ENCODE measurements at regions not wholly inside any gene's neighbourhood (a gene's known extent, or its start where the extent isn't known, plus 50 kb on each side); places are given as distances from the start of the nearest gene placed in this dataset.
A peak's percentile ranks its signal among the peaks of the same experiment; 100 is the strongest.

DNA sequence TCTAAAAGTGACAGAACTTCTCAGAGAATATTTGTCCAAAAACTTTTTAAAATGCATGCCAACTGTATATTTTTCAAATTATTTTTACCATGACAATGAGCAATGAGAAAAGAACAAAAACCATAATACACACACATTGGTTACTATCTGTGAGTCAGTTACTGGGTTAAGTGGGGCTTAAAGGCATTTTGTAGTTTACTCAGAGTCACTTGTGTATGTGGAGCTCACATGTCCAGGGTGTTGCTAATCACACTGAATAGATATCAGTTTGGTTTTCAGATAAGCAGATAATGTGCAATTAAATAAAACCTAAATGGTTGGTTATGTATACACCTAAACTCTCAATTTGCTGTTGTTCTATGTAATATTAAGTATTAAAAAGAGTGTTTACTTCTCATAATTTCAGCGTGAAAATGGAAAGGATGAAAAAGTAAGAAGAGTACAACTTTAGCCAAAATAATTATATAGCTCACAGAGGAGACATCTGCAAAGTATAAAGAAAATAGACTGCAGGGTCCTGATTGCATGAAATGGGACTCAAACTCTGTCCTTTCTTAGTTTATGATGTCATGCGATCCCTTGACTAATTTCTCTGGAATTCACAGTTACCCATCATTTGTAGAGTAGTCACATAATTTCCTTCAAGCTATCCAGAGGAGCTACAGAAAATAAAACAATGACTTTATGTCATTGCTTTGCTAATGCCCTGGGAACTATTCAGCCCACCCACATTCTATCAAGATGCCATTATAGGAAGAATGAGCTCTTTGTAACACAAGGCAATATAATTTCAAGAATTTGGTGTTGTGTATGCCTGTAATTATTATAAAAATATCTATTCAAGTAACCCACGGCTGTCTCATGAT is 388.0 kb upstream of the ZNF608 start:
- DNase-seq (ENCODE audit: low spot score) = no peak

DNA sequence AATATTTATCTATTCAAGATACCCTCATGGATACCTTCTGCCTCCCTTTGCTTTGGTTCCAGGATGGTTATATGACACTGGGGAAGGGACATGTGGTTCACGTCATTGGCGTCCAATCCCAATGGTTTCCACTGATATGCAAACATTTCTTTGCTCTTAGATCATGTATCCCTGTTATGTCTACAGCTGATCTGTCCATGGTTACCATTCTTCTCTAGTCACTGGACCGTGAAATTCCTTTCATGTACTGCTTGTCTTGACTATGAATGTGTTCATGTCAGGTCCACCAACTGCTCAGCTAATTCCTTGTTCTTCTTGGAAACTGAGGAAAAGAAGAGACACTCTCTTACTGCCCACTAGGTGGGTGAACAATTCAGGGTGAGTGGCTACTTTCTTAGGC is 391.1 kb upstream of the ZNF608 start:
- no peak for DNase-seq (ENCODE audit: low spot score)

DNA sequence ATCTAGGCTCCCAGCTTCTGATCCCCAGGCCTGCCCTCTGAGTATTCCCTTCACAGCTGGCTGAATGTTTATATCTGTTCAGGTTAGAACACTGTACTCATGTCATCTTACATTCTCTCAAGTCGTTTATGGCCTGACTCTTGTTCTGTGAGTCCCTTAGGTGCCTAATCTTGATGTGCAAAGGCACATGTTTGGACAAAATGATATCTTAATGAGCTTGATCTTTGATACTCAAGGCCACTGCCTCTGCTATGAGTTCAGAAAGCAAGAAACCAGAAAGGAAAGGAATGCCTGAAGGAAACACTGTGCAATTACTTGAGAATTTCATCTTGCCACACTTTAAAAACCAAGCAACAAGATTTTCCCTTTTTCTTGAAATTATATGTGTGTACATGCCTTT is 391.8 kb upstream of the ZNF608 start:
- no peak for DNase-seq (ENCODE audit: low spot score)

DNA sequence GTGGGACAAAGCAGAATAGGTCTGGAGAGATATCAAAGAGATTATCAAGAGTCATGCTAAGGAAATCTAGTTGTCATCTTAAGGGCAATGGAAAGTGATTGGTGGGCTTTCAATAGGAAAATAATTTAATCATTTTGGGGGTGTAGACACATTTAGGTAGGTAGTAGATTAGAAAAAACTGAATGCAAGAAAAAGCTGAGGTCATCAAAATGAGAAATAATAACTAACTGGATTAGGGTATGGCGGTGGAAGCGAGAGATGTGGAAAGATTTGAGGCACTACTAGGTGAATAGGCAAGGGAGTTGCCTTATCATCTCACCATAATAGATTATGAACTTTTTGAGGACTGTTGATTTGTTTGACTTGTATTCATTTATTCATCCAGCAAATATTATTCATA is 393.2 kb upstream of the ZNF608 start:
- DNase-seq (ENCODE audit: low spot score) = no peak

DNA sequence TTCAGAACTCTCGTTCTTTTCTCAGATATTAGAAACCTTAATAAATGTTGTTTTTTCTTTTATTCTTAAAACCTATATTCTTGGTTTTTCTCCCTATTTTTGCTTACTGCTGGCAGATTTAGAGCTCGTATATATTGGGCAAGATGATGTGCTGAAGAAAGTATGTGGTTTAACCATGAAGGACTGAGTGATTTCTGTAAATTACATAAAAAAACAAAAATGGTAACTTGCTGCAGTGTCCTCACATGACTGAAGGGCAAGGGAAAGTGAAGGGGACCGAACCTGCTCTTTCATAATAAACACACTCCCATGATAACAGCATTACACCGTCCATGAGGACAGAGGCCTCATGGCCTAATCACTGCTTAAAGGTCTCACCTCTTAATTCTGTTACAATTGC is 393.8 kb upstream of the ZNF608 start:
- no peak for DNase-seq (ENCODE audit: low spot score)

DNA sequence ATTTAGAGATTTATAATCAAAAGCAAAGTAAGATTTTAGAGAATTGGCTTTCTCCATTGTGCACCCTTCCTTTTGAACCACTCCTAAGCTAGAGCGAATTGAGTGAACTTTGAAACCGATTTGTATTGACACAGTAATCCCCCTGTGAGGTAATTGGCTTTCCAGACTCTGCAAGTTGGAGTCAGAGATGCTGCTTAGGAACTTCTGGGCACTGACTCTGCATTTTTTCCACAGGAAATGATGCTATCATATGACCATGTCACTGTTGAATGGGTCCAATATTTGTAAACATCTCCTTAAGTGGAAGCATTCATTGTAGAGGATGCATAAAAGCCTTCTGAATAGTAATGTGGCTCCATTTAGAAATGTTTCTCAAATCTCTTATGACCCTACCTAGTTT is 394.4 kb upstream of the ZNF608 start:
- no peak for DNase-seq (ENCODE audit: low spot score)

DNA sequence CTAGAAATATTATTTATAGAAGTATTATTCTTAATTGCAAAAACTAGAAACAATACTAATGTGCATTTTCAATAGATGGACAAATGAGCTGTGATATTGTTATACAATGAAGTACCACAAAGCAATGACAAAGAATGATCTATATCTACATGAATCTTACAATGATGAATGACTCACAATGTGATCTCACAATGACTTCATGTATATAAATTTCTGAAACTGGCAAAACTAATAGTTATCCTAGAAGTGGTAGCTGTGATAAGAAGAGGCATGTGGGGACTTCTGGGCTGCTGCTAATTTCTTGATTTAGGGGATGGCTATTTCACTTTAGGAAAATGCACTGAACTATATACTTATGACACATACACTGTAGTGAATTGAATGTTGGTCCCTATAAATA is 396.0 kb upstream of the ZNF608 start:
- DNase-seq (ENCODE audit: low spot score) = no peak

DNA sequence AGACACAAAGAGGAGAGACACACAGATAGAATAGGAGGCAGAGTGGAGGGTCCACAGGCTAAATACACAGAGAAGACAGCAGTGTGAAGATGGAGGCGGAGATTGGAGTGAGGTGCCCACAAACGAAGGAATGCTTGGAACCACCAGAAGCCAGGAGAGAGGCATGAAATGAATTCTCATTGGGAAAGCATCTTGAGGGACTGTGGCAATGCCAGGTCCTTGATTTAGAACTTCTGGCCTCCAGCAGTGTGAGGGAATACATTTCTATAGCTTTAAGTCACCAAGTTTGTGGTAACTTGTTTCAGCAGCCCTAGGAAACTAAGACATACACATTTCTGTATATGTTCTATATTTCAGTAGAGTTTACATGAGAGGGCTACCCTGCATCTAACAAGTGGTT is 396.6 kb upstream of the ZNF608 start:
- no peak for DNase-seq (ENCODE audit: low spot score)

DNA sequence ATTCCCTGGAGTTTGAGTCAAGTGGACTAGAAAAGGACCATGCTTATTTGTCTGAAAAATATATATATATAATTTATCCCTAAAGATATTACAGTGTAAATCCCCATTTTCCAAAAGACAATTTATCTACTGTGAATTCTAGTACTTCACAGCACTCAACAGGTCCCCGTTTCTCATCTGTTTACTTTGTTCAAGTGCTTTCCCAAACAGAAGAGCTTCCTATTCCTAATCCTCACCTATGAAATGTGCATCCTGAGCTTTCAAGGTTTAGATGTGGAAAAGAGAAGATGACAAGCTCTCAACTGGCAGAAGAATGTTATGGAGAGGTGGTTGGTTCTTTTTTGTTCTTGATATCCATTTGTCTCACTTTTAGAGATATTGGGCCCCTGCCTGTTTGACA is 401.6 kb upstream of the ZNF608 start:
- DNase-seq (ENCODE audit: low spot score) = no peak

DNA sequence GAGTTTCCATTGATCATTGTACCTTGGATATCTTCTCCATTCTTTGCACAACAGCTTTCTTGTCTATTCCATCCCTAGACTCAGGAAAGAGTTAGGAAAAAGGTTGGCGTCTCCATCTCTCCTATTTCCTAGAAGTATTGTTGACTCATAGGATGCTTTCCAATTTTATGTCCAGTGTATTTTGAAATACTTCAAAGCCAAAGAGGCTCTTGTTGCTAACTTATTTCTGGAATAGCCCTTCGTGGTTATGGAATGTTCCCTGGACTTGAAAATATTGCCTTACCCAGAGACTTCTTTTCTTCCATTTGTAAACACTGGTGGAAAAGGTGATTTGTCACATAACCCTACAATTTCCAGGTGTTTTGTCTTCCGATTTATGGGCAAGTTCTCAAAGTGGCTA is 402.3 kb upstream of the ZNF608 start:
- DNase-seq (ENCODE audit: low spot score) = no peak

DNA sequence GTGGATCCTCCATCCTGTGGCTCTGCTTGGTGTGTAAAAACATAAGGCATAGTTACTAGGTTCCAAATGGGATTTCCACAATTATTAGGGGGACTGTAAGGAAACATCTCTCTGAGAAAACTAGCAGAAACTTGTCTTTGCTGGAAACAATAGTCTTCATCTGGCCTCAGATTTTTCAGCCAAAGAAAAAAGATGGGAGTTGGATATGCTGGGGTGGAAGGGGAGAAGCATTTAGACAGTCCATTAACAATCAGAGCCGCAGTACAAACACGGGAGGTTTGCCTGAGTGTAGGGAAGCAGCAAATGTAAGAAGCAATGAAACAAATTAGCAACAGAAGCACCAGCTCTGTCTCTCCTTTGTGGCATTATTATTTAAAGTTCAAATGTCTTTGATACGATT is 402.7 kb upstream of the ZNF608 start:
- DNase-seq (ENCODE audit: low spot score) = no peak

DNA sequence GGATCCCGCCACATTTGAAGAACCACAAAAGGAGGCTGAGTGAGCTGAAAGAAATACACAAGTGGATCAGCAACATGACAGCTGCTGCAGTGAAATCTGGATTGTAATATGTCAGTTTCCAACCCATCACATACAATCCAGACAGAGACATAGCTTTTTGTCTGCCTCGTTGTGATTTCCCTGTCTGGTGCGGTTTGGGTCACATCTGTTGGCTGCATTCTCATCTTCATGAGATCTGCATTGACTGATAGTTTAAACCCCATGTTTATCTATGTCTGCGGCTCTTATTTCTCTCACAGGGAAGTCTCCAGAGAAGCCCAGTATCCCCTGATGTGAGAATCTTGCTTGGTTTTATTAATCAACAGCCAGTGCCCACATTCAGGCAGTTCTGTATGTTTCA is 403.1 kb upstream of the ZNF608 start:
- peak; percentile 87 for DNase-seq (ENCODE audit: low spot score)

DNA sequence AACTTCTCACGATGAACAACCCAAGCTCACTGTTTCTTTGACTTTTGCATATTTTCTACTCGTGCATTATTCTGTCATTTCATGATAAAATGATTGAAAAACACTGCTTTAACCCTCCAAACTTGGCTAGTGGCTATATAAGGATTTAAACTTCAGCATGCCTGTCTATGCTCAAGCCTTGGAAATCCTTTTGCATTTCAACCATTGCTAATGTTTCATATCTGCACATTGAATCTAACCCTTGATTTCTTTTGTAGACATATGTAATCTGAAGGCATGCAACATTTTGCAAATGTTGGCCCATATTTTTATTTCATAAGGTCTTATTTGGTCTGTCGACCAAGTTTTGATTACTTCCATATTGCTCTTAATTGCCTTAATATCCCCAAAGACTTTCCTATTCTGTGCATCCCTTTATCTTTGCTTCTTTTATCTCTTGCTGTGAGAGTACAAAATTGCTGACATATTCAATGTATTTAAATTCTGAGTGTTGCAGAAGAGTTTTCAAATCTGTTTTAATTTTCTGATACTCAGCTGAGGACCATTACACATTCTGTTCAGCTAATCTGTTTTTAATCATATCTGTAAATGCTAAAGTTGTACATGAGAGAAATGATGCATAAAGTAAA is 403.7 kb upstream of the ZNF608 start:
- peak; percentile 78 for DNase-seq (ENCODE audit: low spot score)

DNA sequence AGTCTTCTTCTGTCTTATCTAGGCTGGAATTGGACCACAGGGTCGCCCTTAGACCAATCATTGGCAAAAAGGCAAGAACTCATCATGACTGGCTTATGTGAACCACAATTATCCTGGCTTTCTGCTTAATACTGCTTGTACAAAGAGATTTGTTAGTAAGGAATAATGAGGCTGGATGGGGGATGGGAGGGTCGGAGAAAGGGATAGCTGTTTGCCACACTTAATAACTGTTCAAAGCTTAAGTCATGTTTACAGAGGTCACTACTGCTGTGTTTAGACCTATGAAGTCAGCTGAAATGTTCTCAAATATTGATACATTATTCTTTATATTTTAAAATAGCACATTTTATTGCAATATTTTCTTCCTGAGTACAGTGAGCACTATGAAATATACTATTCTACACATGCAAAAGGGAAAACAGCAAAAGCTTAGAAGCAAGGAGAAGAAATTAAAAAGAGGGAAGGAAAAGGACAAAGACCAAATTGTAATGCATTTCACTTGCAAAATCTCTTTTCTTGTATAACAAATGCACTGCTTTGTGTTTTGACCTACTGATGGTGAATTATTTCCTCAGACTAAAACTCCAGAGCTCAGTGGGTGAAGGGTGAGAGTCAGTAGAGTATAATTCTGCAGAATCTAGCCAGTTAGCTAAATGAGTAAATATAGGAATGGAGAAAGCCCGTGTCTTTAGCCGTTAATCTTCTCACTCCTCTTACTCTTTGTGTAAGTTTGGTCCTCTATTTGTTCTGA is 404.9 kb upstream of the ZNF608 start:
- no peak for DNase-seq (ENCODE audit: low spot score)

DNA sequence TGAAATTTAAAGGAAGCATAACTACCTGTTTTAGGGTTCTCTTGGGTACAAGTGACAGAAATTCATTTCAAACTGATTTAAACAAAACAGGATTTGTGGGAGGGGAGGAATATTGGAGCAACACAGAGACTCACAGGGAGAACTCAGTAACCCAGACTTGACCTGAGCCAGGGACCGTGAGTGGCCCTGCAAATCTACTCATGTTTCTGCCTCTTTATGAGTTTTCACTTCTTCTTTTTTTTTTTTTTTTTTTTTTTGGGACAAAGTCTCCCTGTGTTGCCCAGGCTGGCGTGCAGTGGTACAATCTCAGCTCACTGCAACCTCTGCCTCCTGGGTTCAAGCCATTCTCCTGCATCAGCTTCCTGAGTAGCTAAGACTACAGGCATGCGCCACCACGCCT is 405.6 kb upstream of the ZNF608 start:
- DNase-seq (ENCODE audit: low spot score) = no peak

DNA sequence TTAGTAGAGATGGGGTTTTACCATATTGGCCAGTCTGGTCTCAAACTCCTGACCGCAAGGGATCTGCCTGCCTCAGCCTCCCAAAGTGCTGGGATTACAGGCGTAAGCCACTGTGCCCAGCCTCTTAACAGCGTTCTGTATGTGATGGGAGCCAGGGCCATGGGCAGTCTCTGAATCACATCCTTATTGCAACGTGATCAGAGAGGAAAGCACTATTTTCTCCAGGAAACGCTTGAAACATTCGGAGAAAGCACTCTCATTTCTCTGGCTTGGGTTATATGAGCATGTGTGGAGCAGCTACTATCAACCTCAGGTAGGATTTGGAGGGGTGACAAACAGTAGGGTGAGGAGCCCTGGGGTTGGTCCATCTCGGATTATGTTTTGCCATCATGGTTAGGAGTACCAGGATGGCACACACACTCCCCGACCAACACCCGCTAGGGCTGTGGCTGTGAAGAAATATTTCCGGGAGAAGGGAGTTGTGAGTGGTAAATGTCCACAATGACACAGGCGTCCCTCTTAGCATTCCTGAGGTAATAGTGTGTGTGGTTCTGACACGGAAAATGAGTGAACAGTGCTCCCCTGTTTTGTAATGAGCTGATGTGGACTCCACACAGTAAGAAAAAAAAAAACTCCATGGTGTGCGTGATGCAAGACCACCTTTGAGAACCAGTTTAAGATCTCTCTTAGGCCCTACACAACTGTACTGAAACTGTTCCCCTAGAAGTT is 406.2 kb upstream of the ZNF608 start:
- no peak for DNase-seq (ENCODE audit: low spot score)

DNA sequence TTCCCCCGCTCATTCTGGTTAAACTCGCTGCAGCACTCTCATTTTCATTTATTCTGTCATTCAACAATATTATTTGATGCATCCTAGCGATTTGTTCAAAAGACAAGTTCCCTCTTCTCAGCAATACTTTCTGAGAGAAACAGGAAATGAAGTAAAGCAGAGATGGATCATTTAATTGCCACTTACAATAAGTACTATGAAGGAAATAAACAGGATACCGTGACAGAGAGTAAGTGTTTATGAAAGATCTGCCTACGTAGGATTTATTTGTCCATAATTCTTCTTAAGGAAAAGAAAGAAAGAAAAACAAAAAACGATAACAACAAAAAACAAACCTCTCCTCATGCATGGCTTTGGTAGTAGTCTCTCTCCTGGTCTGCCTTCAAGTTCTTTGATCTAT is 406.8 kb upstream of the ZNF608 start:
- no peak for DNase-seq (ENCODE audit: low spot score)

DNA sequence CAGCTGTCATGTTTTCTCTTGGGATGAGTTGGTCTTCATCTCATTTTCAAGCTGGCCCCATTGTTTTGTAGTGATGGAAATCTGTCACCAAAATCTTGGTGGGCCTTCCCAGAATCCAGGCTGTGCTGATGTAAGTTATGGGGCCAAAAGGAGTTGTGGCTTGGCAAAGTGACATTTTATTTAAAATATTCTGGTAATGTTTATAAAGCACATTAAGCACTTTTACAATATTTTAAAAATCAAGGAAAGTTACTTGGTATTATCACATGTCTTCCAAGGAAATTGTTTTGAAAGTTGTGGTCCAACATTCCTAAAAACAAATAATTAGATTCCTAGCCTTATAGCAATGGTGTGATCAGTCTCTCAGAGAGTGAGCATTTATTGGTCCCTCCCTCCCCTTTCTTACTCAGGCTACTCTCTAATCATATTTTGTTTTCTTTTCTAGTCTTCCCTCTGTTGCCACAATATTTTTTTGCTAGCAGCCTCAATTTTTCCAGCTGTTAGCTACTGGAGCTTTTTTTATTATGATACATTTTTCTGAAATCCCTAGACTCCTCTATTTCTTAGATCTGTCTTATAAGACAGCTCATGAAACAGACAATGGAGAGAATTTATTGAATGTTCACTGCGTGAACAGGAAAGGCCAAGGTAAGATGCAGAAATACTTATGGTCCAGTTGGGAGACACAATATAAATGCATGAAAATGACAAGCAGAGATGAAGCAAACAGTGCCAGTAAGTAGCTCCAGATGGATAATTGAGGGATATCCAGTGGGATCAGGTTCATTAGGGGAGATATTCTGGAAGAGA is 408.1 kb upstream of the ZNF608 start:
- DNase-seq (ENCODE audit: low spot score) = no peak

DNA sequence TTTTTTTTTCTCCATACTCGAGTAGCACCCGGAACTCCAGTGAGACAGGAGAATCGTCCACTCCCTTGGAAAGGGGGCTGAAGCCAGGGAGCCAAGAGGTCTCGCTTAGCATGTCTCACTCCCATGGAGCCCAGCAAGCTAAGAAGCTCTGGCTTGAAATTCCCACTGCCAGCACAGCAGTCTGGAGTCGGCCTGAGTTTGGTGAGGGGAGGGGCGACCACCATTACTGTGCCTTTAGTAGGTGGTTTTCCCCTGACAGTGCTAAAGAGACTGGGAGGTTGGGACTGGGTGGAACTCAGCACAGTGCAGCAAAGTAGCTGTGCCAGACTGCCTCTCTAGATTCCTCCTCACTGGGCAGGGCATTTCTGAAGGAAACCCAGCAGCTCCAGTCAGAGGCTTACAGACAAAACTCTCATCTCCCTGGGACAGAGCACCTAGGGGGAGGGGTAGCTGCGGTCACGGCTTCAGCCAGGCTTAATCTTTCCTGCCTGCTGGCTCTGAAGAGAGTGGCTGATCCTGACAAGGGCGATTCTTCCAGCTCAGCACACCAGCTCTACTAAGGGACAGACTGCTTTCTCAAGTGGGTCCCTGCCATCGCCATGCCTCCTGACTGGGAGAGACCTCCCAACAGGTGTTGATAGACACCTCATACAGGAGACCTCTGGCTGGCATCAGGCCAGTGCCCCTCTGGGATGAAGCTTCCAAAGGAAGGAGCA is 414.5 kb upstream of the ZNF608 start:
- peak; percentile 62 for DNase-seq (ENCODE audit: low spot score)

DNA sequence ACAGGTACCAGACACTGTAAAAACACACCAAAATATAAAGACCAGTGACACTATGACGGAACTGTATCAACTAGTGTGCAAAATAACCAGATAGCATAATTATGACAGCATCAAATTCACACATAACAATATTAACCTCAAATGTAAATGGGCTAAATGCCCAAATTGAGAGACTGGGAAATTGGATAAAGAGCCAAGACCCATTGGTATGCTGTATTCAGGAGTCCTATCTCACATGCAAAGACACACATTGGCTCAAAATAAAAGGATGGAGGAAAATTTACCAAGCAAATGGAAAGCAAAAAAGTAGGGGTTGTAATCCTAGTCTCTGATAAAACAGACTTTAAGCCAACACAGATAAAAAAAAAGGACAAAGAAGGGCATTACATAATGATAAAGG is 416.3 kb upstream of the ZNF608 start:
- no peak for DNase-seq (ENCODE audit: low spot score)

DNA sequence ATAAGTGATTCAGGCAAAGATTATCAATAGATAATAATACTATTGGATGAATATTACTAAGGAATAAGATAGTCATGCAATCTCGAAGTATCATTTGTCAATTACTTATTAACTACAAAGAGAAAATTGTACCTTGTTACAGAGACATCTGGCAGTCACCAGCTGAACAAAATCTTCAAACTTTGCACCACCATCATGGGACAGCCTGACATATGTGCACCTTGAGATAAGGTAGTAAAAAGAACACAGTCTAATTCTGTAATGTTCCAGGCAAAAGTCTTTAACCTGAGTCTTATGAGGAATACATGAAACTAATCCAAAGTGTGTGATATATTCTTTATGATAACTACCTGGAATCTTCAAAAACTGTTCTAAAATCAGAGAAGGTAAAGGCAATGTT is 423.0 kb upstream of the ZNF608 start:
- DNase-seq (ENCODE audit: low spot score) = no peak

Measured in umbilical cord (tissue), 1 donor.